Mucosa of descending colon (tissue), 3 donors: ENCODE measurements at regions not wholly inside any gene's neighbourhood (a gene's known extent, or its start where the extent isn't known, plus 50 kb on each side); places are given as distances from the start of the nearest gene placed in this dataset.

Experiments
- ATAC-seq: fragments of 200-7000 bp; cut with Tn5 transposase; one replicate; pipeline ENCODE4 v1.9.1; 2020; ENCODE audit warnings: mild to moderate bottlenecking, moderate library complexity
- DNase-seq, 3 donors: peaks; one replicate each; pipeline ENCODE4 v3.0.0-alpha.2; 2020
- H3K36me3 ChIP-seq: fragments of 200-600 bp; one replicate; pipeline ENCODE4 v1.8.0; 2021; ENCODE audit warnings: low read depth, mild to moderate bottlenecking
- H3K4me1 ChIP-seq: fragments of 200-600 bp; one replicate; pipeline ENCODE4 v1.8.0; 2021; ENCODE audit warnings: low read depth, mild to moderate bottlenecking
- H3K4me3 ChIP-seq: fragments of 200-600 bp; one replicate; pipeline ENCODE4 v1.8.0; 2021; ENCODE audit warnings: mild to moderate bottlenecking
- H3K9me3 ChIP-seq: fragments of 200-600 bp; one replicate; pipeline ENCODE4 v1.8.0; 2021; ENCODE audit warnings: mild to moderate bottlenecking
- CTCF ChIP-seq: fragments of 200-600 bp; IDR thresholded peaks from one replicate; pipeline ENCODE4 v1.8.0; 2022; ENCODE audit warnings: antibody characterized with exemption, mild to moderate bottlenecking
- intact Hi-C, 2 donors: fragments of 100-400 bp; cut with DNase I in 1 of 2; cut with micrococcal nuclease in 1 of 2; formaldehyde crosslinking; loops; one replicate each; pipeline versions ENCODE4 v1.11.0 to v1.11.1; 2022; cut with DNase I, micrococcal nuclease
- donor health status: DM: no; HTN: no; CAD: no; lungs with moderate emphysema.
- donor health status: DM: no; HTN: no; CAD: no.
- donor health status: DM: no; HTN: yes; CAD: no.

- ATAC-seq (no peak), DNase-seq (no peak)
- no peak overlapping the region for H3K4me3 ChIP-seq
- no peaks in the 10 kb centered on the region for H3K9me3 ChIP-seq
- H3K36me3 ChIP-seq = no peaks in the 10 kb centered on the region
- no peak for TF ChIP-seq CTCF
- no peaks in the 10 kb centered on the region for H3K4me1 ChIP-seq
- intact Hi-C loops = no loop called here
Measured at GRCh38 chr4:54879576-54879975, 221.8 kb downstream of the KIT start.

- intact Hi-C loops = no loop called here
- Histone ChIP-seq H3K4me3 (no peak overlapping the region), H3K36me3 (no peaks in the 10 kb centered on the region), H3K9me3 (no peaks in the 10 kb centered on the region), H3K4me1 (no peaks in the 10 kb centered on the region)
- DNase-seq = no peak
- TF ChIP-seq CTCF = no peak
- no peak for ATAC-seq
Measured at GRCh38 chr4:54877006-54877405, 219.2 kb downstream of the KIT start.

GRCh38 chr4:54872261-54872660, 214.5 kb downstream of the KIT start:
- no peaks in the 10 kb centered on the region for H3K9me3 ChIP-seq
- no peak for TF ChIP-seq CTCF
- intact Hi-C loops = no loop called here
- DNase-seq (no peak), ATAC-seq (no peak)
- H3K4me1 ChIP-seq = no peaks in the 10 kb centered on the region
- H3K36me3 ChIP-seq = no peaks in the 10 kb centered on the region
- H3K4me3 ChIP-seq = no peak overlapping the region

GRCh38 chr4:54863571-54864255, 206.0 kb downstream of the KIT start:
- H3K36me3 ChIP-seq = no peaks in the 10 kb centered on the region
- no peak for DNase-seq
- no peak for TF ChIP-seq CTCF
- no peaks in the 10 kb centered on the region for H3K9me3 ChIP-seq
- H3K4me1 ChIP-seq = no peaks in the 10 kb centered on the region
- ATAC-seq = no peak
- intact Hi-C loops = no loop called here
- H3K4me3 ChIP-seq = no peak overlapping the region

- intact Hi-C loops = no loop called here
- no peaks in the 10 kb centered on the region for H3K9me3 ChIP-seq
- TF ChIP-seq CTCF = no peak
Measured at GRCh38 chr4:54861201-54861600, 203.4 kb downstream of the KIT start.

More at GRCh38 chr4:54861201-54861600, 203.4 kb downstream of the KIT start:
- Histone ChIP-seq H3K36me3 (no peaks in the 10 kb centered on the region), H3K4me1 (no peaks in the 10 kb centered on the region), H3K4me3 (no peak overlapping the region)
- DNase-seq (no peak), ATAC-seq (no peak)
